HG03025 (cell line): ENCODE measurements at regions not wholly inside any gene's neighbourhood (a gene's known extent, or its start where the extent isn't known, plus 50 kb on each side); places are given as distances from the start of the nearest gene placed in this dataset.
"Not testable (repeated sequence)": the region's sequence is repeated elsewhere in the genome, so short reads cannot be mapped to it uniquely, and the experiment has no call there.

Experiments used
- ATAC-seq: cut with Tn5 transposase; IDR thresholded peaks from one replicate; pipeline ENCODE4 v1.9.1; 2021; ENCODE audit warnings: mild to moderate bottlenecking, moderate library complexity; ENCODE audit not compliant: unreplicated experiment, low FRiP score

- ATAC-seq, result no peak
Measured at GRCh38 chrX:122584981-122585380, 599.1 kb upstream of the GRIA3 start.

- no peak for ATAC-seq
Measured at GRCh38 chrX:122586831-122587230, 597.2 kb upstream of the GRIA3 start.

DNA sequence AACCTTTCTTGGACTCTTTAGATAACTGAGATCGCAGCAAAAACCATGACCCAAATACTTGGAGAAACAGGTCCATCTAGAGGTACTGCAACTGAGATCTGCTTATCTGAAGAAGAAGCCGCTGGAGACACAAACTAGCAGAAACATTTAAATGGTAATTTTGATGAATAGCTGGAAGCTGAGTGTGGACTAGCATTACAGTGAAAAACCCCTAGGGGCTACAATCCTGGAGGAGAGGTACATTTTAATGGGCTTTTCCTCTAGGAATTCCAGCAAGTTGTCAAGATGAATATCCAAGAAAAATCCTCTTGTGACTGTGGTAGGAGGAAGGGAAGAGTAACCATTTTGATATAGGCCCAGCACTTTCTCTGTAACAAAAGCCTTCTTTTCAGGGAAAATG is 592.5 kb upstream of the GRIA3 start:
- no peak for ATAC-seq

DNA sequence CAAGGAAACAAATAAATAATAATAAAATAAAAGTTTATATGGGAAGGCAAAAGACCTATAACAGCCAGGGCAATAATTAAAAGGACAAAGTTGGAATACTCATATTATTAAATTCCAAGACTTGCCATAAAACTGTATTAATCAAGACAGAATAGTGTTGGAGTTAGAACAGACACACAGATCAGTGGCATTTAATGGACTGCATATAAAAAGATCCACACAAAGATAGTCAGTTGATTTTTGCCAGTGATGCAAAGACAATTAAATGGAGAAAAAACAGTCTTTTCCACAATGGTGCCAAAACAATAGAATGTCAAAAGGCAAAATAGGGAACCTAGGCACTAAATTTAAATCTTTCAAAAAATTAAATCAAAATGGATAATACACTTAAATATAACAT is 587.1 kb upstream of the GRIA3 start:
- no peak for ATAC-seq

DNA sequence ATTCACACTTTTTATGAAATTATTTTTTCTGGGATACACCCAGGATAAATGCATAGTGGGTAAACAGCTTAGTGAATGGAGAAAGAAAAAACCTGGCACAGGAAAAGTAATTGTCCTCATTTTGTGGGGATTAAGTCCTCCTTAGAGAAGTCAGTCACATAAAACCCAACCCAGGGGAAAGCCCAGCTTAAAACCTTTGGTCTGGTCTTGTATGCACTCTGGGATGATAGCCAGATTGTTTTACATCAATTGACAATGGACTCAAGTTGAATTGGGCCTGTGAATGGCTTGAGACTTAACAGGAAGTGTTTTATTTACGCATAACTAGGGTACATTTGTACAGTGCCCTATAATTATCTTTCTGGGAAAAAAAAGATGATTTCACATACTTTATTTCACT is 561.3 kb upstream of the GRIA3 start:
- ATAC-seq, result no peak

- ATAC-seq, result no peak
Measured at GRCh38 chrX:122625239-122625638, 558.8 kb upstream of the GRIA3 start.

GRCh38 chrX:122625821-122626220 is 558.3 kb upstream of the GRIA3 start:
- ATAC-seq, result no peak

- no peak for ATAC-seq
Measured at GRCh38 chrX:122626871-122627270, 557.2 kb upstream of the GRIA3 start.

GRCh38 chrX:122641136-122641535 is 542.9 kb upstream of the GRIA3 start:
- no peak for ATAC-seq

DNA sequence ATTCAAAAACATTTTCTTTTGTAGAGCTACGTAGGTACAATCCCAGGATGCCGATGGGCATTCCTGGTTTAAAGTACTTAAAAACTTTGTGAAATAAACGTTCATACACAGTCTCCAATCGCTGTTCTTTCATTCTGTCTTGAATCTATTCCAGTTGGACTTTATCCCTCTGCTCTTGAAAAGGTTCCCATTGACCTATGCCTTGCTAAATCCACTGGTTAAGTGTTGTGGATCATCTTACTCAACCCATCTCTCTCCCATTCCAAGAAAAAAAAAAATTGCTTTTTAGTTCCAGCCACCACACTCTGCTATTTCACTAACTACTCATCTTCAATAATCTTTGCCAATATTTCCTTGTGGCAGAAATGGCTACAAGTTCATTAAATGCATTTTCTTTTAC is 542.3 kb upstream of the GRIA3 start:
- no peak for ATAC-seq

DNA sequence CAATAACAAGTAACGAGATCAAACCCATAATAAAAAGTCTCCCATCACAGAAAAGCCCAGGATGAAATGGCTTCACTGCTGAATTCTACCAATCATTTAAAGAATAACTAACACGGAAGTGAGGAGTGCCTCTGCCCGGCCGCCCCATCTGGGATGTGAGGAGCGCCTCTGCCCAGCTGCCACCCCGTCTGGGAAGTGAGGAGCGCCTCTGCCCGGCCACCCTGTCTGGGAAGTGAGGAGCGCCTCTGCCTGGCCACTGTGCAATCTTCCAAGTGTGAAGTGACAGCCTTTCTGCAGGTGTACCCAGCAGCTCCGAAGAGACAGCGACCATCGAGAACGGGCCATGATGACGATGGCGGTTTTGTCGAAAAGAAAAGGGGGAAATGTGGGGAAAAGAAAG is 528.8 kb upstream of the GRIA3 start:
- ATAC-seq, result not testable (repeated sequence)

DNA sequence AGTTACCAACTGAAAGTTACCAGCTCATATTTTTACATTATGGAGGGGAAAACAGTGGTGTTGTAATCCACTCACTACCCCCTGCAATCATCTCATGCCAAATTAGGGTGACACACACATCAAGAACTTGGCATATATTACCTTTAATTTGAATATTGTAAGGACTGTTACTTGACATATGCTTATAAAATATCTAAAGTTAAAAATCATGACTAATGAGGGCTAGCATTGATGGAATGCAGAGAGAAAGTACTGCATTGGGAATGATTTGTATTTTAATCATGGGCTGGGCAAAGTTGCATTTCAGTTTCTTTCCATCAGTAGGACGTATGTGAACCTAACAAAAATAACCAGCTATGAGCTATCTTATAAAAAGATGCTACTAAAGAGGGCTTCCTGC is 517.5 kb upstream of the GRIA3 start:
- ATAC-seq, result no peak

GRCh38 chrX:122667667-122668066 is 516.4 kb upstream of the GRIA3 start:
- ATAC-seq, result no peak

- ATAC-seq, result no peak
Measured at GRCh38 chrX:122703762-122704161, 480.3 kb upstream of the GRIA3 start.

DNA sequence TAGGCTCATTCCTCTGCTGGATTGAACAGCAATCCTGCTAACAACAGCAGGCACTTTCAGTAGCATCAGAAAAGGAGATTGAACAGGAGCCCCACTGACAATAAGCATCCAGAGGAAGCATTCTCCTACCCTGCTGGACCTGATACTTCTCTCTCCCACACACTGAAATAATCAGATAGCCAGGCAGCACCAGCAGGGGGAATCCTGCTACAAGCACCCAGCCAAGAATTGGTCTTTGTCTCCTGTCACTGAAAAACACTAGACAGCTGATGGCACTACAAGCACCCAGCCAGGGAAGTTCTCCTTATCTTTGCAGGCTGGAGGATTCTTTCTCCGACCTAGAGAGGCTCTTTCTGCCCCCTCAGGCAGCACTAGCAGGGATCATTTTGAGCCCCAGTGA is 444.3 kb upstream of the GRIA3 start:
- no peak for ATAC-seq

GRCh38 chrX:122770581-122770980 is 413.5 kb upstream of the GRIA3 start:
- ATAC-seq, result no peak

DNA sequence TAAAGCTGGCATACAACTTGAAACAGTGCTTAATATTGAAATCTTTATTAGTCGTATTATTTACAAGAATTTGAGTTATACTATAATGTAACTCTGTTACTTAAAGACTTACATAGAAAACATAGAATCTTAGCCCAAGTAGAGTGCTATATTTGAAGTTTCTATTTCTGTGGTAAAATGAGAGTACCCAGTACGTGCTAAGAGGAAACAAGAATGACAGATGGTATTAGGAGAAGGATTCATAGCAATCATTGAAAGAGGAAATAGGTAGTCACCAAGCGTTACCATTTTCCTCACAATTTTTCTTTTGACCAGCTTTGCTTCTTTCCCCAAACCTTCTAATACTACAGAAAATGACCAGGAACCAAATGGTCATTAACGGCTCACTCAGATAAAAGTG is 412.1 kb upstream of the GRIA3 start:
- ATAC-seq, result no peak

- ATAC-seq, result no peak
Measured at GRCh38 chrX:122777766-122778165, 406.3 kb upstream of the GRIA3 start.

DNA sequence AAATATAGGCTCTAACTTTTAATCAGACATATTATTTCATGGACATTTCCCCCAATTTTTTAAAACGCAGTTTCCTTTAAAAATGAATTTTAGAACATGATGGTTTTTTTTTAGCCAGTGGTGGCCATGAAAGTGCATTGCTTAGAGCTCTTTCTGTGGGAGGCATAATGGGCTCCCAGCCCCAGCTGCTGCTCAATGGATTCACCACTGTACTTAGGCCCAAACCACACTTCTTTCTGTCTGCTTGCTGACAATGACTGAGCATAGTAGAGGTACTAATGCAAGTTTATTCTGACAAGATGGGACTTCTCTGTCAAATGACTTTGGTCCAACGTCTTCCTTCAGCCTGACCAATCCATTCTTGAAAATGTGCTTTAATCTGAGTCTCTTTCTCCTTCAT is 400.2 kb upstream of the GRIA3 start:
- no peak for ATAC-seq

- ATAC-seq, result no peak
Measured at GRCh38 chrX:122787231-122787630, 396.8 kb upstream of the GRIA3 start.

GRCh38 chrX:122788216-122788615 is 395.9 kb upstream of the GRIA3 start:
- ATAC-seq, result no peak

- no peak for ATAC-seq
Measured at GRCh38 chrX:122790376-122791095, 393.5 kb upstream of the GRIA3 start.

- no peak for ATAC-seq
Measured at GRCh38 chrX:122813876-122814275, 370.2 kb upstream of the GRIA3 start.
